Stimulated activated CD8-positive, alpha-beta memory T cell treated with anti-CD3 and anti-CD28 coated beads, Interleukin-4, amount 100 ng/mL, for 48 hours (primary cell): ENCODE measurements at regions not wholly inside any gene's neighbourhood (a gene's known extent, or its start where the extent isn't known, plus 50 kb on each side); places are given as distances from the start of the nearest gene placed in this dataset.

Experiments used
- DNase-seq: peaks from one replicate; pipeline ENCODE4 v3.0.0-alpha.2; 2020

- no peak for DNase-seq
Observed at GRCh38 chr1:56064705-56065104, 514.7 kb downstream of the PLPP3 start.

DNA sequence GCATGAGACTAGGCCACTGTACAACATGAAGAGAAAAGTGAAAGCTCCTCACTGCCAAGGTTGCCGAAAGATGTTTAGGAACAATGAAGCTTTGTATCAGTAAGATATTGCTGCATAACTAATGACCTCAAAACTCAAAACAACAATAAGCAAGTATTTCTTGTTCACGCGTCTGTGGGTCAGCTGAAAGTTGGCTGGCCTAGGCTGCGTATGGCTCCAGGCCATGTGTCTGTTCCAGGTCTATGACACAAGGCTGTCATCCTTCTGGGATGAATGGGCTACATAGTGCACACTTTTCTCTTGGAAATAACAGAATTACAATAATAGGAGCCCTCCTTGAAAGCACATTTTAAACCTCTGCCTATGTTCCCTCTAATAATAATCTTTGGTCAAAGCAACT, 515.9 kb downstream of the PLPP3 start:
- DNase-seq, result no peak

DNA sequence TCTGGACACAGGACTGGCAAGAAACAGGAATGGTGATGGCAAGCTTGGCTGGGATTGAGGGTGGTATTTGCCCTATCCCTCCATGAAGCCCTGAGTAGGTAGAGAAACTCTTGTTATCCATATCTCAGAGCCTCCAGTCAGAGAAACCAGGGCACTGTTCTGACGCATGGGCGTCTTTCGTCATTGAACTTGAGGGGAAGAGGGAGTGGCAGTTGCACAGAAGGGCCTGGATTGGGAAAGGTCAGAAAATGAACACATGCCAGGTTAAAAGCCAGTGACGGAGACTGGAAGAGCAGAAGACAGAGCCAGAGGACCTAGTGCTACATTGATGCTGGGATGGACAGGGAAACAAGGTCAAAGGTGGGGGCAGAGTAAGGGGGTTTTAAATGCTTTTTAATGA, 516.7 kb downstream of the PLPP3 start:
- DNase-seq, result no peak

DNA sequence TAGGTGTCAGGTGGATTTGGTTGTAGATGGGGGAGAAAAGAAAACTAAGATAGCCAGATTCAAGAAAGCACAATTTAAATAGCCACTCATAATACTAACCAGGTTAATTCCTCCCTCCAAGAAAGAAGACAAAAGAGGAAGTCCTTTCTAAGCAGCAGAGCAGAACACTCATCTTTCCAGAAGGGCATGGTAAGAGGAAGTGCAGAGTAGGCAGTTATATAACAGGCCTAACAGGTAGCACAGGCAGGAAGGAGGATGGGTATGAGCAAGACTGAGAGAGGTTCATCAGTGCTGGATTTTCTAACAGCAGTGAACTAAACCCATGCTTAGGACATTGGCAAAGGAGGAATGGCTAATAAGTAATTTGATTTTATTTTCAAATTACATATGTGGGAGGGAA, 517.5 kb downstream of the PLPP3 start:
- no peak for DNase-seq

DNA sequence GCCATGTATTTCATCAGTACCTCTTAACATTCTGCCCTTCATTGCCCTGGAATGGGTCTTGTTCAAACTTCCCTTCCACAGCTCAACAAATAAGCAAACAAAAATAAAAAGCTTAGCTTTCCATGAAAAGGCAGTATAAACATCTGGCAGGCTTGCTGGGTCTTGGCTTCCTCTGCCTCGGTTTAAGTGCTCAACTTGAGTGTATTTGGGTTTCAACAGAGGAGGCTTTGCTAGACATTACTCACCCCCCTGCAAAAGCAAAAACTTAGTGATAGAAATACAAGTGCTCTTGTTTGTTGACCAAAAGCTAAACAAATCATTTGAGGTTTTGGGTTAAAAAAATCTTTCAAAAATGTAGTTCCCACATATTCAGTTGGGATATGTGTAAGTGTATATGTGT, 518.5 kb downstream of the PLPP3 start:
- DNase-seq, result no peak

- DNase-seq, result no peak
Observed at GRCh38 chr1:56057466-56058405, 521.6 kb downstream of the PLPP3 start.

DNA sequence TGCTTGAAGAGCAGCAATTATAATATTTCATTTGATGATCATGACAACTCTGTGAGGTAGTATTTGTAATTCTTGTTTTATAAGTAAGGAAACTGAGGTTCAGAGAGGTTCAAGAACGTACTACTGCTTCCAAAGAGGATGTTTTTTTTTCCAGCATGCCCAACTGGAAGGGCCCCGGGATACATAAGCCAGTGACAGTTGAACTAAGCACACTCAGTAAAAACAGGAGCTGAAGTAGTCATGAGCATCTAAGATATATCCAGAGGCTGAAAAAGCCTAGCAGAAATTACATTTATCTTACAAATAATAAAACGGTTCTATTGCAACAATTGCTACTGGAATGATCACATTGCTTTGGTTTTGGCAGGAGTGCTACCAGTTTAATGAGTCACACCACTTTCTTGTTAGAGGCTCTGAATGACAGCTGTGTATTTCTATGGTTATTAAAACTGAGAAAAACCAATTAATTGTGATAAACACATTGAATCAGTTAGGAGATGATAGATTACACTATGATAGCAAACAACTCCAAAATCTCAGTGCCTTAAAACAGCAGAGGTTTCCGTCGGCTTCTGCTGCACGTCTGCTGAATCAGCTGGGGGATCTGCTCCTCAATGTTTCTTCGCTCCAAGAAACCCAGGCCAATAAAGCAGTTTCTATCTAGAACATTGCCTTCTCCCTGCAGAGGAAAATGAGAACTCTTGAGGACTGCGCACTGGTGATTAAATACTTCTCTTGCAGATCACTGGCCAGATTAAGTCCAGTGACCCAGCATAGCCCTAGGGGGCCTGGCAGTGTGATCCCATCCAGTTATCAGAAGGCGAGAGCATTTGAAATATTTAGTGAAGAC, 522.7 kb downstream of the PLPP3 start:
- no peak for DNase-seq

DNA sequence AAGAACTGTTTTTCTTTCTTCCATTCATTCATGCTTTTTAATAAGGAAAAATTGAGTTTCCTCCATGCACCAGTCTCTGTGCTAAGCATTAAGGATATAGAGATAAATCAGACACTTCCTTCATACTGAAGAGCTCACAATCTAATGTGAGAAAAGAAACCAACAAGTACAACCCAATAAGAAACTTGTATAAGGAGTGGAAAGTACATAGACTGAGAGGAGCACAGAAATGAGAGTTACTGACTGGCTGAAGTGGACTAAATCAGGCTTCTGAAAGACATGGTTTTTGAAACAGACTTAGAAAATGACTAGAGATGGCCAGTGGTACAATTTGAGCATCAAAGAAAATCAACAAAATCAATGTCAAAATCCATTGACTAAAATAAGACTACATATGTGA, 524.4 kb downstream of the PLPP3 start:
- no peak for DNase-seq

DNA sequence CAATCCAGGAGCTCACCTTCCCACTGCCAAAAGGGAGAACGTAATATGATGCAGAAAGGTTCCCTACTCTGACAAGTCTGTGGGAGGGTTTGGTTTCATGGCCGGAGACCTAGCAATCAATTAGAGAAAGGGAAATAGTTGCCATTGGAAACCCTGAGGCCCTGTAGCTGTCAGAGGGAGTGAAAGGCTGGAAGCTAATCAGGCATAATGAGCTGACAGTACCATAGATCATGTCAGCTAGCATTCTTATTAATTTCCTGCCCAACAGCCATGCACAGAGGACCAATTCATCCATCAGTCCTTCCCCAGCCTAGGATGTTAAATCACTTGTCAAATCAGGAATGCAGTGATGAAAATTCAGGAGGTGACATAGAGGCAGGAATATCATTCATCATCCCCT, 527.3 kb downstream of the PLPP3 start:
- DNase-seq, result no peak

- DNase-seq, result no peak
Observed at GRCh38 chr1:56050911-56051310, 528.5 kb downstream of the PLPP3 start.

- DNase-seq, result no peak
Observed at GRCh38 chr1:56045477-56045876, 533.9 kb downstream of the PLPP3 start.

DNA sequence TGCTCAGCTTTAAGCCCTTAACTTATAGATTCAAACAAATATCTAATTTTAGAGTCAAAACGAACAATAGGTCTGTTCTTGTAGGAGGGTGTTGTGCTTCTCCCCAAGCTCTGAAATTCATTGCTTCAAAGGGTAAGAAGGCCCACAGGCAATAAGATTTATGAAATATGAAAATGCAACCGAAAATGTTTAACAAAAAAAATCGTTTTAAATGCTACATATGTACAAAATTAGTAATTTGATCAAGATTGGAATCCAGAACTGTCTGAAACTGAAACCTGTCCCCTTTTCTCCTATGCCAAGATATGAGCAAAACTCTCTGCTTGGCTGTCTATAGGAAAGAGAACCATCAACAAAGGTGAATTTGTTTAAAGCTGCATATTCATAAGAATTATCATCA, 534.3 kb downstream of the PLPP3 start:
- DNase-seq, result no peak

GRCh38 chr1:56036479-56036878, 542.9 kb downstream of the PLPP3 start:
- DNase-seq, result no peak

- DNase-seq, result no peak
Observed at GRCh38 chr1:56034847-56035481, 544.4 kb downstream of the PLPP3 start.

GRCh38 chr1:56034222-56034621, 545.1 kb downstream of the PLPP3 start:
- no peak for DNase-seq

DNA sequence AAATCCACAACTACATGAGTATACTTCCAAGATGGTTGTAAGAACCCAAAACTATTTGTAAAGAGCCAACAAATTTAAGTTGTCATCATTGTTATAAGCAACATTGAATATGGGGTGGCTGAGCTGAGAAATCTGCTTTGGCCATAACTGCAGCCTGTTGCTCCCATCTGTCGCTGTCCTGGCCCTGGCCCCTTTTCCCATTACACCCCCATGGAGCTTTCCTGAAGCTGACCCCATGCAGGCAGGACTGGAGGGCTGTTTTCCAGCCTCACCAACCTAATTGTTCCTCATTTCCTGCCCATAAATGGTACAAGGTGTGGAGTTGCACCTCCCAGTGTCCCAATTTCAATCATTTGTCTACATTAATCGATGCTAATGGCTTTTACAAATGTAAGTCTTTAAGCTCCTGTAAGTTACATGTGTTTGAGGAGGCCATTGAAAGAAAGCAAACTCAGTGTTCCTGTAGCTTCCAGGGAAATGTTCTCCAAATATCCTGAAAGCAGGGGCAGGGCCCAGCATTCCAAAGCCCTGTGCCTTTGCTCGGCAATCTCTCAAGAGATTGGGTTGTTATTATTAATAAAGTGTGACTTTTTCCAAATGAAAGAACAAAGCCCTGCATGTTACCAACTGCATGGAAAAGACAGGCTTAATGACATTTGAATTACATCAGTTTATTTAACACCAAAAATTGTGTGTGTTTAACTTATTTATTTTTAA, 545.9 kb downstream of the PLPP3 start:
- DNase-seq, result no peak

DNA sequence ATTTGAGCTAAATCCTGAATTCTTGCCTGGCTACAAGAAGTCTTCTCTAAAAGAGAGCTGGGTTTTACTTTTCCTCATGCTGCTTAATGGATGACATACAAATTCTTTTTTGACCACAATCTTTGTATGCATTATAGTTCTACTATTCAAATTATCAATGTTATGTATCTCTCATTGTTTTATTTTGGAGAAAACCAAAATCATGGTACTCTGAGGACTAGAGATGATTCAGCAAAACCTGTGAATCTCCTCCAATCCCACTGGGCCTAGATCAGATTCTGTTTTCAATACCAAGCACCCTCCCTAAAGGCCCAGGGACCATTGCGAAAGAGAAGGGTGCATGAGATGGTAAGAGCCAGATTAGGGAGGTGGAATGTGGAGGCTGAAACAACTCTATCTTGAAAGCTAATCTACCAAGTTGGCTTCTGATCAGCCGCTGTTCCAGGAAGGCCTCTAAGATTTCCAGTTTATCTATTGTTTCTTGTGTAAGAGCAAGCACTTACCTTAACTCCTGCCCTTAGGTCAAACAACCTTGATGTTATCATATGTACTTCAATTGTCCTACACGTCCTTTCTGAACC, 547.2 kb downstream of the PLPP3 start:
- no peak for DNase-seq

DNA sequence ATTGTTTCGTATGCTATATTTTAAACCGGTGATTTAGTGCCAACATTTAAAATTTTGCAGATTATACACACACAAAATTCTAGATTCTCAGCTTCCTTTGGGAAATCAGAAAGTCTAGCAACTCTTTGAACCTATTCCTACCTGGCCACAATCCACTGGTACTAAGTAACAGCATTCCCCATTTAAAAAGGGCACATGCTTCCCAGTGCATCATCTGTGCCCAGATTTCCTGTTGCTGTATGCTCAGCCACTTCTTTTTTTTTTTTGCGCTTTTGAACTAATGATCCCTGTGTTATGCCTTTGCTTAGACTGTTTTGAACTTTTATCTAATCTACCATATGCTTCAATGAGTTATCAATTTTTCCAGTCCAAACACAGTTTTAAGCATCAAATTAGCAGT, 548.4 kb downstream of the PLPP3 start:
- no peak for DNase-seq

GRCh38 chr1:56029319-56030003, 549.9 kb downstream of the PLPP3 start:
- no peak for DNase-seq

GRCh38 chr1:56028911-56029310, 550.5 kb downstream of the PLPP3 start:
- DNase-seq, result no peak

- no peak for DNase-seq
Observed at GRCh38 chr1:56028244-56028643, 551.1 kb downstream of the PLPP3 start.

DNA sequence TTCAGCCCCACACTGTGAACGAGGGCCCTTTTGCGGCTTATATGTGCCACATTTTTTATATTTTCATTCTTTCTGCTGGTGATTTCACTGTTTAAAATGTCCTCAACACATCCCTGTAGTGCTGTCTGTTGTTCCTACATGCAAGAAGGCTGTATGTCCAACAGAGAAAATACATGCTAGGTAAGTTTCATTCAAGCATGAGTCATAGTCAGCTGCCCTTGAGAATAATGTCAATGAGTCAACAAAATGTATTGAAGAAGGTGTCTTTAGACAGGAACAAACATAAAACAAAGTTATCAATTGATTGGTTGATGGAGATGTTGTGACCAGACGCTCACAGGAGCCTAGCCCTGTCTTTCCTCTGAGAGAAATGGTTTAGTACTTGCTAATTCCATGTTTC, 553.4 kb downstream of the PLPP3 start:
- no peak for DNase-seq
